Neural progenitor cell (in vitro differentiated cells): ENCODE measurements at regions not wholly inside any gene's neighbourhood (a gene's known extent, or its start where the extent isn't known, plus 50 kb on each side); places are given as distances from the start of the nearest gene placed in this dataset.

ENCODE experiments used
- EZH2 ChIP-seq: fragments of 200-600 bp; sonication (generic); IDR thresholded peaks from 2 replicates; pipeline ENCODE4 v1.6.1; 2017; ENCODE audit warnings: antibody characterized with exemption, mild to moderate bottlenecking, moderate library complexity
- EZH2phosphoT487 ChIP-seq: fragments of 200-600 bp; sonication (generic); IDR thresholded peaks from 2 replicates; pipeline ENCODE4 v1.6.1; 2017; ENCODE audit warnings: antibody characterized with exemption
- TF ChIP-seq, protein P1 (sequence below): fragments of 200-600 bp; sonication (generic); IDR thresholded peaks from 2 replicates; pipeline ENCODE4 v1.5.1; 2017; ENCODE audit warnings: antibody characterized with exemption, mild to moderate bottlenecking

DNA sequence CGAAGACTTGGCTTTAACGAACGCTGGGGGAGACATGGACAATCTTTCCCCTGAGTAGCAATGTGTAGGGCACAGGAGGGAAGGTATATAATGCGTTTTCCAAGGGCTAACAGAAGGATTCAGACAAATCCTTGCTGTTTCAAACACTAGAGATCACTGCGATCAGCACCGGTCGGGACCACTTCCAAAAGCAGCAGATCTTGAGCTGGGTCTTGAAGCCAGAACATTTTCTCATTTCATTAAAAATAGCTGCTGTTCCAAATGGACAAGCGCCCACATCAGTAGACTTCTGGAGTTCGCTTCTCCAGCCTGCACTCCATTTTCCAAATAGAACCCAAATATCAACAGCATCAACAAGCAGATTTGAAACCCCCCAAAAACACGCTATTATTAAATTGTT is 65.1 kb upstream of the MAPRE2 start:
- TF ChIP-seq, protein P1, sequence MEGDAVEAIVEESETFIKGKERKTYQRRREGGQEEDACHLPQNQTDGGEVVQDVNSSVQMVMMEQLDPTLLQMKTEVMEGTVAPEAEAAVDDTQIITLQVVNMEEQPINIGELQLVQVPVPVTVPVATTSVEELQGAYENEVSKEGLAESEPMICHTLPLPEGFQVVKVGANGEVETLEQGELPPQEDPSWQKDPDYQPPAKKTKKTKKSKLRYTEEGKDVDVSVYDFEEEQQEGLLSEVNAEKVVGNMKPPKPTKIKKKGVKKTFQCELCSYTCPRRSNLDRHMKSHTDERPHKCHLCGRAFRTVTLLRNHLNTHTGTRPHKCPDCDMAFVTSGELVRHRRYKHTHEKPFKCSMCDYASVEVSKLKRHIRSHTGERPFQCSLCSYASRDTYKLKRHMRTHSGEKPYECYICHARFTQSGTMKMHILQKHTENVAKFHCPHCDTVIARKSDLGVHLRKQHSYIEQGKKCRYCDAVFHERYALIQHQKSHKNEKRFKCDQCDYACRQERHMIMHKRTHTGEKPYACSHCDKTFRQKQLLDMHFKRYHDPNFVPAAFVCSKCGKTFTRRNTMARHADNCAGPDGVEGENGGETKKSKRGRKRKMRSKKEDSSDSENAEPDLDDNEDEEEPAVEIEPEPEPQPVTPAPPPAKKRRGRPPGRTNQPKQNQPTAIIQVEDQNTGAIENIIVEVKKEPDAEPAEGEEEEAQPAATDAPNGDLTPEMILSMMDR, result no peak
- TF ChIP-seq EZH2 (no peak), EZH2phosphoT487 (no peak)
